CD4-positive, alpha-beta T cell (primary cell): ENCODE measurements at regions not wholly inside any gene's neighbourhood (a gene's known extent, or its start where the extent isn't known, plus 50 kb on each side); places are given as distances from the start of the nearest gene placed in this dataset.

ENCODE experiments used
- ATAC-seq: fragments of 200-7000 bp; cut with Tn5 transposase; one replicate; pipeline ENCODE4 v1.10.0; 2022; ENCODE audit warnings: mild to moderate bottlenecking; ENCODE audit not compliant: poor library complexity
- CTCF ChIA-PET: fragments of 350-600 bp; sonication (Branson Sonifier 250); formaldehyde crosslinking; loops from one replicate; lab custom pipeline; 2021; ENCODE audit warnings: antibody characterized with exemption, inconsistent platforms; lab: Charles Lee
- POLR2A ChIA-PET: fragments of 350-600 bp; sonication (Branson Sonifier 250); formaldehyde crosslinking; loops from one replicate; lab custom pipeline; 2021; ENCODE audit warnings: antibody characterized with exemption, inconsistent platforms; lab: Charles Lee
- DNase-seq, 14 experiments: peaks; one replicate each; pipeline ENCODE4 v3.0.0-alpha.2; 2013 to 2020; ENCODE audit warnings: mixed read lengths in 2 of 14
- H3K27ac ChIP-seq, 2 donors: one replicate each; pipeline versions ENCODE4 v1.5.1 to v1.7.0; 2013; ENCODE audit warnings: low read length in 2 of 2, low read depth in 1 of 2, mild to moderate bottlenecking in 1 of 2
- H3K27me3 ChIP-seq, 2 experiments: 1 replicate in 1 of 2; 2 replicates in 1 of 2; pipeline versions ENCODE4 v1.6.1 to v1.7.0; 2013; ENCODE audit warnings: low read length in 2 of 2, control low read depth in 1 of 2, mild to moderate bottlenecking in 1 of 2, moderate library complexity in 1 of 2; ENCODE audit not compliant: insufficient read depth in 2 of 2, control insufficient read depth in 1 of 2
- H3K36me3 ChIP-seq: one replicate; pipeline ENCODE4 v1.6.1; 2013; ENCODE audit warnings: low read length, control low read depth; ENCODE audit not compliant: insufficient read depth
- H3K4me1 ChIP-seq: one replicate; pipeline ENCODE4 v1.6.1; 2013; ENCODE audit warnings: low read length, control low read depth; ENCODE audit not compliant: insufficient read depth
- H3K4me3 ChIP-seq: one replicate; pipeline ENCODE4 v1.5.1; 2013; ENCODE audit warnings: mild to moderate bottlenecking, low read length, moderate library complexity
- H3K9me3 ChIP-seq, 2 experiments: 1 replicate in 1 of 2; 2 replicates in 1 of 2; pipeline versions ENCODE4 v1.6.1 to v1.7.0; 2013; ENCODE audit warnings: low read length in 2 of 2, mild to moderate bottlenecking in 2 of 2, control low read depth in 1 of 2, moderate library complexity in 1 of 2; ENCODE audit not compliant: control insufficient read depth in 1 of 2, insufficient read depth in 1 of 2
- H3K27ac Mint-ChIP-seq: one replicate; pipeline ENCODE4 v1.8.0; 2020; ENCODE audit warnings: mixed read lengths
- H3K27me3 Mint-ChIP-seq: one replicate; pipeline ENCODE4 v1.8.0; 2021; ENCODE audit warnings: mixed read lengths
- H3K36me3 Mint-ChIP-seq: one replicate; pipeline ENCODE4 v1.8.0; 2021; ENCODE audit warnings: low read depth, mixed read lengths
- H3K4me1 Mint-ChIP-seq: one replicate; pipeline ENCODE4 v1.8.0; 2021; ENCODE audit warnings: low read depth, mixed read lengths
- H3K4me3 Mint-ChIP-seq: one replicate; pipeline ENCODE4 v1.8.0; 2020; ENCODE audit warnings: mild to moderate bottlenecking, mixed read lengths
- H3K9me3 Mint-ChIP-seq: one replicate; pipeline ENCODE4 v1.8.0; 2020; ENCODE audit warnings: mixed read lengths
- intact Hi-C, 2 experiments: fragments of 100-400 bp; cut with DNase I in 1 of 2; cut with micrococcal nuclease in 1 of 2; formaldehyde crosslinking; loops; one replicate each; pipeline versions ENCODE4 v1.15.1 to v1.9.0; 2023 to 2025; cut with DNase I, micrococcal nuclease
- TF ChIP-seq, protein P1 (sequence below): fragments of 200-600 bp; IDR thresholded peaks from one replicate; pipeline ENCODE4 v1.8.0; 2022; ENCODE audit warnings: antibody characterized with exemption, mild to moderate bottlenecking

- peaks cover 5 to 20% of the 10 kb centered on the region in 2 experiments for H3K9me3 ChIP-seq
- no peak overlapping the region for H3K4me3 ChIP-seq
- TF ChIP-seq, protein P1, sequence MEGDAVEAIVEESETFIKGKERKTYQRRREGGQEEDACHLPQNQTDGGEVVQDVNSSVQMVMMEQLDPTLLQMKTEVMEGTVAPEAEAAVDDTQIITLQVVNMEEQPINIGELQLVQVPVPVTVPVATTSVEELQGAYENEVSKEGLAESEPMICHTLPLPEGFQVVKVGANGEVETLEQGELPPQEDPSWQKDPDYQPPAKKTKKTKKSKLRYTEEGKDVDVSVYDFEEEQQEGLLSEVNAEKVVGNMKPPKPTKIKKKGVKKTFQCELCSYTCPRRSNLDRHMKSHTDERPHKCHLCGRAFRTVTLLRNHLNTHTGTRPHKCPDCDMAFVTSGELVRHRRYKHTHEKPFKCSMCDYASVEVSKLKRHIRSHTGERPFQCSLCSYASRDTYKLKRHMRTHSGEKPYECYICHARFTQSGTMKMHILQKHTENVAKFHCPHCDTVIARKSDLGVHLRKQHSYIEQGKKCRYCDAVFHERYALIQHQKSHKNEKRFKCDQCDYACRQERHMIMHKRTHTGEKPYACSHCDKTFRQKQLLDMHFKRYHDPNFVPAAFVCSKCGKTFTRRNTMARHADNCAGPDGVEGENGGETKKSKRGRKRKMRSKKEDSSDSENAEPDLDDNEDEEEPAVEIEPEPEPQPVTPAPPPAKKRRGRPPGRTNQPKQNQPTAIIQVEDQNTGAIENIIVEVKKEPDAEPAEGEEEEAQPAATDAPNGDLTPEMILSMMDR = no peak
- H3K9me3 Mint-ChIP-seq = no peaks in the 10 kb centered on the region
- H3K4me1 Mint-ChIP-seq = no peaks in the 10 kb centered on the region
- no peak overlapping the region for H3K27ac Mint-ChIP-seq
- ChIA-PET POLR2A (no interaction called here), CTCF (no interaction called here)
- no peaks in the 10 kb centered on the region for H3K27me3 Mint-ChIP-seq
- H3K27ac ChIP-seq = no peak overlapping the region
- no peaks in the 10 kb centered on the region for H3K36me3 Mint-ChIP-seq
- no peak overlapping the region for H3K4me3 Mint-ChIP-seq
- no peaks in the 10 kb centered on the region for H3K27me3 ChIP-seq
- no peaks in the 10 kb centered on the region for H3K36me3 ChIP-seq
- ATAC-seq (no peak), DNase-seq (no peak)
- H3K4me1 ChIP-seq = no peaks in the 10 kb centered on the region
- intact Hi-C loops = no loop called here
These were observed 646.9 kb upstream of the PCDH9 start for GRCh38 chr13:67877031-67877430.

GRCh38 chr13:67867206-67867605, 637.1 kb upstream of the PCDH9 start:
- POLR2A ChIA-PET = no interaction called here
- Mint-ChIP-seq H3K36me3 (no peaks in the 10 kb centered on the region), H3K27ac (no peak overlapping the region), H3K27me3 (no peaks in the 10 kb centered on the region), H3K4me3 (no peak overlapping the region), H3K9me3 (peaks cover 6% of the 10 kb centered on the region), H3K4me1 (no peaks in the 10 kb centered on the region)
- Histone ChIP-seq H3K27me3 (no peaks in the 10 kb centered on the region), H3K9me3 (peaks cover 6 to 10% of the 10 kb centered on the region in 2 experiments), H3K36me3 (no peaks in the 10 kb centered on the region), H3K27ac (no peak overlapping the region), H3K4me3 (no peak overlapping the region), H3K4me1 (no peaks in the 10 kb centered on the region)
- TF ChIP-seq, protein P1 = no peak
- ATAC-seq (no peak), DNase-seq (no peak)
- intact Hi-C loops = no loop called here
- CTCF ChIA-PET = no interaction called here

DNA sequence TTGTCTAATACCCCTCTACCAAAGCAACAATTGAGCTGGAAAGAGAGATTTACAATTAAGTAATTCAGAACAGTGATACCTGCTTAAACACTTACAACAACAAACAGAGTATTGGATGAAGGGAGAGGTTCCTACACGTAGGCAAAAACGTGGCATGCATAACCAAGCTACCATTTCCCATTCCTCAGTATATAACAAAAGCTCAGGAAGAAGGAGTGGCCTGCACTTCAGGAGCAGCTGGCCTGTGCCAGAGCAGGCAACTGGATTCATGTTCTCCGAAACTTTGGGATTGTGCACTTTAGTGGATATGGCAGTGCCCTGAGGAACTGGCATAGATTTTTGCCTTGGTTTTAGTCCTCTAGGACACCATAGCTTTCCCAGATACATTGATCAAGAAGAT, 630.2 kb upstream of the PCDH9 start:
- POLR2A ChIA-PET = no interaction called here

More for the DNA sequence above, 630.2 kb upstream of the PCDH9 start:
- no peak overlapping the region for H3K4me3 Mint-ChIP-seq
- no peaks in the 10 kb centered on the region for H3K36me3 ChIP-seq
- H3K9me3 Mint-ChIP-seq = peaks cover 7% of the 10 kb centered on the region
- TF ChIP-seq, protein P1 = no peak
- H3K4me1 ChIP-seq = no peaks in the 10 kb centered on the region
- intact Hi-C loops = no loop called here
- no peaks in the 10 kb centered on the region for H3K36me3 Mint-ChIP-seq
- no peaks in the 10 kb centered on the region for H3K27me3 Mint-ChIP-seq
- DNase-seq = no peak
- CTCF ChIA-PET = no interaction called here
- no peak overlapping the region for H3K27ac Mint-ChIP-seq
- H3K4me3 ChIP-seq = no peak overlapping the region
- no peak overlapping the region for H3K27ac ChIP-seq
- H3K27me3 ChIP-seq = no peaks in the 10 kb centered on the region
- ATAC-seq = no peak
- no peaks in the 10 kb centered on the region for H3K4me1 Mint-ChIP-seq
- peaks cover 5 to 20% of the 10 kb centered on the region in 2 experiments for H3K9me3 ChIP-seq
